H9 (cell line): ENCODE measurements at regions not wholly inside any gene's neighbourhood (a gene's known extent, or its start where the extent isn't known, plus 50 kb on each side); places are given as distances from the start of the nearest gene placed in this dataset.

Experiments used
- DNase-seq: peaks from one replicate; pipeline ENCODE4 v3.0.0-alpha.2; 2017
- H2AFZ ChIP-seq: one replicate; pipeline ENCODE4 v1.6.1; 2013; ENCODE audit warnings: mild to moderate bottlenecking, low read length, control low read depth, moderate library complexity
- H2AK5ac ChIP-seq: 2 replicates; pipeline ENCODE4 v1.6.1; 2013; ENCODE audit warnings: low read length, control low read depth, mixed read lengths; ENCODE audit not compliant: insufficient read length
- H2BK120ac ChIP-seq: one replicate; pipeline ENCODE4 v1.6.1; 2013; ENCODE audit warnings: low read depth, mild to moderate bottlenecking, low read length, control low read depth, inconsistent platforms; ENCODE audit not compliant: poor library complexity, severe bottlenecking
- H2BK12ac ChIP-seq: 2 replicates; pipeline ENCODE4 v1.6.1; 2013; ENCODE audit warnings: low read length, control low read depth, mixed read lengths, low read depth; ENCODE audit not compliant: insufficient read length
- H2BK15ac ChIP-seq: 2 replicates; pipeline ENCODE4 v1.6.1; 2013; ENCODE audit warnings: low read depth, low read length, control low read depth
- H2BK20ac ChIP-seq: one replicate; pipeline ENCODE4 v1.6.1; 2013; ENCODE audit warnings: low read depth, mild to moderate bottlenecking, low read length, control low read depth, inconsistent platforms; ENCODE audit not compliant: poor library complexity, severe bottlenecking
- H2BK5ac ChIP-seq: 2 replicates; pipeline ENCODE4 v1.6.1; 2013; ENCODE audit warnings: low read length, control low read depth, mixed read lengths; ENCODE audit not compliant: insufficient read length
- H3K14ac ChIP-seq: 2 replicates; pipeline ENCODE4 v1.6.1; 2013; ENCODE audit warnings: low read length, control low read depth; ENCODE audit not compliant: insufficient read depth
- H3K18ac ChIP-seq: 2 replicates; pipeline ENCODE4 v1.6.1; 2013; ENCODE audit warnings: low read depth, mild to moderate bottlenecking, mixed read lengths, low read length, control low read depth; ENCODE audit not compliant: insufficient read length
- H3K23ac ChIP-seq: 2 replicates; pipeline ENCODE4 v1.6.1; 2013; ENCODE audit warnings: low read length, control low read depth, mixed read lengths, low read depth; ENCODE audit not compliant: insufficient read length
- H3K23me2 ChIP-seq: 2 replicates; pipeline ENCODE4 v1.6.1; 2013; ENCODE audit warnings: low read depth, mild to moderate bottlenecking, mixed read lengths, low read length, control low read depth; ENCODE audit not compliant: insufficient read length, poor library complexity, severe bottlenecking
- H3K27ac ChIP-seq: 2 replicates; pipeline ENCODE4 v1.5.1; 2013; ENCODE audit warnings: low read length, control low read depth, mixed read lengths, low read depth; ENCODE audit not compliant: insufficient read length
- H3K27me3 ChIP-seq: 2 replicates; pipeline ENCODE4 v1.6.1; 2013; ENCODE audit warnings: low read length, control low read depth, inconsistent platforms; ENCODE audit not compliant: insufficient read depth
- H3K4ac ChIP-seq: 2 replicates; pipeline ENCODE4 v1.6.1; 2013; ENCODE audit warnings: low read depth, mild to moderate bottlenecking, control low read depth, inconsistent platforms, low read length, moderate library complexity
- H3K4me1 ChIP-seq: 2 replicates; pipeline ENCODE4 v1.6.1; 2013; ENCODE audit warnings: low read length, control low read depth, inconsistent platforms; ENCODE audit not compliant: insufficient read depth
- H3K4me2 ChIP-seq: 2 replicates; pipeline ENCODE4 v1.6.1; 2013; ENCODE audit warnings: low read length, control low read depth, mixed read lengths; ENCODE audit not compliant: insufficient read length, insufficient read depth
- H3K56ac ChIP-seq: 2 replicates; pipeline ENCODE4 v1.6.1; 2013; ENCODE audit warnings: low read depth, mild to moderate bottlenecking, mixed read lengths, low read length, control low read depth; ENCODE audit not compliant: insufficient read length
- H3K79me1 ChIP-seq: 2 replicates; pipeline ENCODE4 v1.6.1; 2013; ENCODE audit warnings: low read depth, mild to moderate bottlenecking, moderate library complexity, low read length, control low read depth, inconsistent platforms; ENCODE audit not compliant: insufficient read depth, poor library complexity, severe bottlenecking
- H3K79me2 ChIP-seq: 2 replicates; pipeline ENCODE4 v1.6.1; 2013; ENCODE audit warnings: low read length, control low read depth, inconsistent platforms; ENCODE audit not compliant: insufficient read depth
- H3K9ac ChIP-seq: 2 replicates; pipeline ENCODE4 v1.6.1; 2013; ENCODE audit warnings: low read length, control low read depth, mixed read lengths; ENCODE audit not compliant: insufficient read length; ENCODE audit errors: extremely low read depth
- H3K9me3 ChIP-seq: one replicate; pipeline ENCODE4 v1.6.1; 2013; ENCODE audit warnings: low read depth, low read length, inconsistent platforms; ENCODE audit not compliant: control insufficient read depth
- H3T11ph ChIP-seq: one replicate; pipeline ENCODE4 v1.6.1; 2013; ENCODE audit warnings: mild to moderate bottlenecking, low read length, control low read depth, inconsistent platforms
- H4K20me1 ChIP-seq: one replicate; pipeline ENCODE4 v1.6.1; 2013; ENCODE audit not compliant: control insufficient read depth, insufficient read length, insufficient read depth
- H4K5ac ChIP-seq: 2 replicates; pipeline ENCODE4 v1.6.1; 2013; ENCODE audit warnings: low read depth, mild to moderate bottlenecking, mixed read lengths, low read length, control low read depth; ENCODE audit not compliant: insufficient read length
- H4K8ac ChIP-seq: replicated peaks from 2 replicates; pipeline ENCODE4 v1.6.1; 2013; ENCODE audit warnings: low read length, control low read depth, mixed read lengths, low read depth; ENCODE audit not compliant: insufficient read length
- H4K91ac ChIP-seq: 2 replicates; pipeline ENCODE4 v1.6.1; 2013; ENCODE audit warnings: low read depth, mild to moderate bottlenecking, moderate library complexity, mixed read lengths, low read length, control low read depth; ENCODE audit not compliant: insufficient read length
- H3K27ac Mint-ChIP-seq, 3 experiments: 2 replicates in 2 of 3; 3 replicates in 1 of 3; pipeline ENCODE4 v1.8.0; 2020 to 2021; ENCODE audit warnings: mixed read lengths in 3 of 3, mild to moderate bottlenecking in 1 of 3, moderate library complexity in 1 of 3
- H3K27me3 Mint-ChIP-seq: 2 replicates; pipeline ENCODE4 v1.8.0; 2021; ENCODE audit warnings: low read depth, mild to moderate bottlenecking, moderate library complexity, mixed read lengths
- H3K36me3 Mint-ChIP-seq, 3 experiments: 2 replicates in 2 of 3; 3 replicates in 1 of 3; pipeline ENCODE4 v1.8.0; 2020 to 2021; ENCODE audit warnings: low read depth in 3 of 3, mixed read lengths in 3 of 3; ENCODE audit not compliant: insufficient read depth in 1 of 3
- H3K4me1 Mint-ChIP-seq, 2 experiments: 2 replicates each; pipeline ENCODE4 v1.8.0; 2020; ENCODE audit warnings: mixed read lengths in 2 of 2
- H3K4me3 Mint-ChIP-seq, 2 experiments: 2 replicates in 1 of 2; 3 replicates in 1 of 2; pipeline ENCODE4 v1.8.0; 2020 to 2021; ENCODE audit warnings: mild to moderate bottlenecking in 2 of 2, mixed read lengths in 2 of 2, moderate library complexity in 1 of 2
- H3K9me3 Mint-ChIP-seq, 2 experiments: 2 replicates in 1 of 2; 3 replicates in 1 of 2; pipeline ENCODE4 v1.8.0; 2020; ENCODE audit warnings: mild to moderate bottlenecking in 2 of 2, mixed read lengths in 2 of 2, moderate library complexity in 1 of 2
- CTCF ChIP-seq: fragments of 200-600 bp; sonication (generic); conservative IDR thresholded peaks from 3 replicates; pipeline ENCODE4 v1.8.0; 2021; ENCODE audit warnings: antibody characterized with exemption, mild to moderate bottlenecking
- WGBS: extraction: QIAGEN DNeasy Blood & Tissue Kit; methylation state at CpG from one replicate; pipeline ENCODE4 v1.1.7; 2013; ENCODE audit warnings: missing lambda C conversion rate, low lambda C conversion rate, mixed read lengths; ENCODE audit not compliant: insufficient read length; ENCODE audit errors: extremely low coverage; 5-methylcytosine and 5-hydroxymethylcytosine counted together

GRCh38 chr22:22040472-22040871, 57.9 kb upstream of the TOP3B start:
- Histone ChIP-seq H3K23me2 (no peaks in the 10 kb centered on the region), H3K27ac (no peak overlapping the region), H3K79me2 (no peaks in the 10 kb centered on the region), H3K27me3 (peaks cover 66% of the 10 kb centered on the region; the same call in 1 of the 2 replicates), H2AK5ac (no peak overlapping the region), H2BK12ac (no peak overlapping the region), H3K79me1 (no peaks in the 10 kb centered on the region), H3K4me2 (no peak overlapping the region), H3K18ac (no peak overlapping the region), H4K20me1 (no peaks in the 10 kb centered on the region), H4K5ac (no peak overlapping the region), H3K23ac (no peak overlapping the region), H4K91ac (no peak overlapping the region), H3T11ph (no peak overlapping the region), H2BK5ac (no peak overlapping the region), H3K9me3 (no peaks in the 10 kb centered on the region), H3K4me1 (no peaks in the 10 kb centered on the region), H2BK20ac (no peak overlapping the region), H3K9ac (no peak overlapping the region), H3K56ac (no peak overlapping the region), H2BK120ac (no peak overlapping the region), H2BK15ac (no peak overlapping the region), H4K8ac (no peak overlapping the region), H3K14ac (no peak overlapping the region), H3K4ac (no peak overlapping the region), H2AFZ (no peak overlapping the region)
- WGBS: no CpG with 5 or more reads among the region's 3 CpGs
- DNase-seq: no peak
- H3K9me3 Mint-ChIP-seq: no peaks in the 10 kb centered on the region
- H3K27me3 Mint-ChIP-seq: peaks cover 93% of the 10 kb centered on the region
- H3K27ac Mint-ChIP-seq: no peak overlapping the region
- H3K36me3 Mint-ChIP-seq: no peaks in the 10 kb centered on the region
- no peak overlapping the region for H3K4me3 Mint-ChIP-seq
- peaks cover 6 to 8% of the 10 kb centered on the region in 2 experiments; a peak in 2 of 4 replicates for H3K4me1 Mint-ChIP-seq
- no peak for TF ChIP-seq CTCF
